ENCODE measurements at regions not wholly inside any gene's neighbourhood (a gene's known extent, or its start where the extent isn't known, plus 50 kb on each side); places are given as distances from the start of the nearest gene placed in this dataset.

DNA sequence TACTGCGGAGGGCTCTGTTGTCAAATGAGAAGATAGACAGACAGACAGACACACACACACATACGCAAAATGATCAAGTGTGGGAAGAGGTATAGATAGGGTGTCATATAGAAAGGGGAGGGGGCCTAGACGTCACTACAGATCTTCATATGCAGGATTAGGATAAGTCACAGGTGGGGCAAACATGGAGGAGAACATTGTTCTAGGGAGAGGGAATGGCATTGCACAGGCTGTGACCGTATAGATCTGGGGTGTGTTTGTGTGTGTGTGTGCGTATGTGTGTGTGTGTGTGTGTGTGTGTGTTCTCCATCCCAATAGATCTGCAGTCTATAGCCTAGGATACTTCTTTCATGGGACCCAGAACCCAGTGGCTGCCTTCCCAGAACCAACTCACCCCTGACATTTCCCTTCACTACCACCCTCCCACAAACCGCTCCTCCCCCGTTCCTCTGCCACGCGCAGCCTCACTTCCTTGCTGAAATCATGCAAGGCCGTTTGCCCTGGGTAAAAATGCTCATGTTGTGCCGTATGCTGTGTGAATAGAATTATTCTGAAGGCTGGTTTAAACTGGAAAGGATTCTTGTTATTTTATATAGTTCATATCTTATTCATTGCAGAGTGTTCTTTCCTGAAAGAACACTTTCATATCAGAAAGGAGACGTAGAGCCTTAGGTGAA lies 50.5 kb upstream of the CCL1 start:
- no peak for DNase-seq

DNA sequence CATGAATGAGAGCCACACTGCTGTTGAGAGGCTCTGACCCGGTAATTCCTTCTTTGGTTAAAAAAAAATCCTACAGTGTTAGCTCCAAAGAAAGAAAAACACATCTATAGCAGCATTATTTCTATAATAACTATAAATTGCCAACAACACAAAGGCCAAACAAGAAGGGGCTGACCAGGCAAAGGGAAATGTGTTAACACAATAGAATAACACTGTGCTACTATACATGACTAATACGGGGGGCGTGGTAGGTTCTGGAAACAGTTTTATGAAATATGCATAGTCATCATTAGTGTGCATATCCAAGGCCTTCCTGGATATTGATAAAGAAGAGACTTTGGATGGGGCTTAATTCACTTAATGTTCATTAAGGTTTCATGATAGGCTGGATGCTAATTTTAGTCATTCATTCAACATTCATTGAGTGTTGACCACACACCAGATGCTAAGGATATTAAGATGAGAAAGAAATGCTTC lies 50.0 kb upstream of the CCL1 start:
- no peak for DNase-seq
